GM21515 (cell line): ENCODE measurements at regions not wholly inside any gene's neighbourhood (a gene's known extent, or its start where the extent isn't known, plus 50 kb on each side); places are given as distances from the start of the nearest gene placed in this dataset.

Experiments
- ATAC-seq: cut with Tn5 transposase; IDR thresholded peaks from one replicate; pipeline ENCODE4 v1.9.1; 2021; ENCODE audit not compliant: unreplicated experiment

GRCh38 chr7:106774768-106775551 lies 90.1 kb upstream of the PIK3CG start:
- no peak for ATAC-seq

GRCh38 chr7:106775552-106775936 lies 89.5 kb upstream of the PIK3CG start:
- ATAC-seq, result no peak

GRCh38 chr7:106775975-106776607 lies 89.0 kb upstream of the PIK3CG start:
- no peak for ATAC-seq

DNA sequence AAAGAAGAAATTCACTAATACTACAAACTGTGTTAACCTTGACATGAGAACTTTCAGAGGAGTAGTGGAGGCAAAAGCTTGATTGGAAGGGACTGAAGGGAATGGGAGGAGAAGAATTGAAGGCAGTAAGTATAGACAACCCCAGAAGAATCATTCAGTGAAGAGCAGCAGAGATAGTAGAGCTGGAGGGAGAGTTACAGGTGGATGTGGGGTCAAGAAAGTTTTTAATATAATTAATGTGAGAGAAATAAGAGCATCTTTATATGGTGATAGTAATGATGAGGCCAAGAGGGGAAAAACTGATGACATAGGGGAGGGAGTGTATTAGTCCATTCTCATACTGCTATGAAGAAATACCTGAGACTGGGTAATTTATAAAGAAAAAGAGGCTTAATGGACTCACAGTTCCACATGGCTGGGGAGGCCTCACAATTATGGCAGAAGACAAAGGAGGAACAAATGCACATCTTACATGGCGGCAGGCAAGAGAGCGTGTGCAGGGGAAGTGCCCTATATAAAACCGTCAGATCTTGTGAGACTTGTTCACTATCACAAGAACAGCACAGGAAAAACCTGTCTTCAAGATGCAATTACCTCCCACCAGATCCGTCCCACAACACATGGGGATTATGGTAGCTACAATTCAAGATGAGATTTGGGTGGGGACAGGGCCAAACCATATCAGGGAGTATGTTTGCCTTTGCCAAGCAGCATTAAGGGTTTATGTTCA lies 88.3 kb upstream of the PIK3CG start:
- no peak for ATAC-seq

GRCh38 chr7:106777674-106778299 lies 87.3 kb upstream of the PIK3CG start:
- ATAC-seq, result no peak

DNA sequence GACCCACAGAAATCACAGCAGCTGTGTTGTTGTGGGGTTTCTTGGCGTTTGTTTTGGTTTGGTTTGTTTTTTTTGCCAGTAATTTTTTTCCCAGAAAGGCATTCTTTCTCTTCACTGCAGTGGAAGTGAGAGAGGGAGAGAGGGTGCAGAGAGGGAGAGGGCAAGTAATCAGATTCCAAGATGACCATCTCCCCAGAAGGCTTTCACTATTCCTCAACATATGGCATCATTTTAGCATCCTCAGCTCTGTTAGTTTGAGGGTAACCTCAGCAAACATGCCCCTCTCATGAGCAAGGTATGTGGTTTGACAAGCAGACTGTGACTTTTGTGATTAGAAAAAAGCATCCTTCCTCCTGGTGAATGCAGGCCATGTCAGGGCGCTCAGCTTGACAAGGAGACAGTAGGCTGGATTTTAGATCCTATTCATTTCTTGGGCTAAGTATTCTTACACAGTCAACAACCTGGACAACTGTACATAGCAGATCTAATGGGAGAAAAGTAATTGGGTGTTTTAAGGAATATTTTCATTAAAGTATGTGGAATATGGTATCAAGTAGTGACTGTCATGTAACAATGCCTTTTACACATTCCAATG lies 86.3 kb upstream of the PIK3CG start:
- no peak for ATAC-seq

DNA sequence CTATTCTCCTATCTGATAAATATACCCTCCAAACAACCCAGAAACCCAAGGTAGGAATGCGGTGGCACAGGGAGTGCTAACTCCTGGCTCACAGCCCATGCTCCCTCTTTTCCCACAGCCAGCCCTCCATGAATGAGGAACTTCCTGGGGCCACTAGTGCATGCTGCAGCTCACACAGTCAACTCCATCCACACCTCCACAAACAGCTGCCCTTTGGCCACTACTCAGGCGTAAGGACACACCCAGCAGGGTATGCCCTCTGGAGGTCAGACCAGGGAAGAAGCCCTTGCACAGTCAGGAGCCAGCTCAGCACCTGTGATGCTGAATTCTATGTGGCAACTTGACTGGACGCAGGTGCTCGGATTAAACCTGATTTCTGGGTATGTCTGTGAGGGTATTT lies 85.2 kb upstream of the PIK3CG start:
- ATAC-seq, result no peak

GRCh38 chr7:106781007-106781406 lies 84.1 kb upstream of the PIK3CG start:
- ATAC-seq, result no peak

GRCh38 chr7:106781828-106782544 lies 83.1 kb upstream of the PIK3CG start:
- no peak for ATAC-seq

DNA sequence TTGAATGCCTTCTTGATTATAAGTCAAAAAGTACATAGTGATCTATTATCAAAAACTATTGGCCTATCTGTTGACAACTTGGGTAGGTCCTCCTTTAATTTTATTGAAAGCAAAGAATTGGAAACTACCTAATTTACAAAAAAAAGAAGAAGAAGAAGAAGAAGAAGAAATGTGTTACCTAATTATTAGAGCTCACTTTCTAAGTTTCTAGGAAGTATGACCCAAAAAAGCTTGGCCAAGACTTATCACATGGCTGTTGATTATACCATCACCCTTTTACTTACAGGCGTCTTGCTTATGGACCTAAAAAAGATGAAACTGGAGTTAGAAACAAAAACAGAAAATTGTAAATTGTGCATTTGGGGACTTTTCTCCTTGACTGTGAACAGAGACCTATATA lies 81.8 kb upstream of the PIK3CG start:
- ATAC-seq, result no peak

DNA sequence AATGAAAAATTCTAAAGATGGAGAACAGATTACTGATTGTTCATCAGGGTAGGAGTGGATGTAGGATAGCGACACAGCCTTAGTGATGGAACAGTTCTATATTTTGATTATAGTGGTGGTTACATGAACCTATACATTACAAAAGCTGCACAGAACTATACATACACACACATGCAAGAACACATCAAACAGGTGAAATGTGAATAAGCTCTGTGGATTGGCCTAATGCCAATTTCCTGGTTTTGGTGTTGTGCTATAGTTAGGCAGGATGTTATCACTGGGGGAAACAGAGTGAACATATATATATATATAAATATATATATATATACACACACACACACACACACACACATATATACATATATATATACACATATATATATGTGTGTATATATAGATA lies 76.4 kb upstream of the PIK3CG start:
- ATAC-seq, result no peak

DNA sequence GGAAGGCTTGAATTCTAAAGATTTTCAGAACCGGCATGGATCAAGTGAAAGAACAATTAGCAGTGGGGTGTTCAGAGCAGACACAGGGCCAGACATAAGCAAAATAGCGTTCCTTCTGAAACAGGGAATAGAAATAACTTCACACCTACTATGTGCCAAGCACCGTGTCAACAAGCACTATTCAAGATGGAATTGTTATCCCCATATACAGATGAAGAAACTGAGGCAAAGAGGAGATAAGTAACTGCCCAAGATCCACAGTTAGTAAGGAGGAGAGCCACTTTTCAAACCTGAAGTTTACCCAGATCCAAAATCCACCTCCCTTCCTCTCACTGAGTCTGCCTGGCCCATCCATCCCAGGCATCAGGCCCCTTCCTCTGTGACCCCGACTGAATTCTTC lies 73.6 kb upstream of the PIK3CG start:
- ATAC-seq, result no peak

DNA sequence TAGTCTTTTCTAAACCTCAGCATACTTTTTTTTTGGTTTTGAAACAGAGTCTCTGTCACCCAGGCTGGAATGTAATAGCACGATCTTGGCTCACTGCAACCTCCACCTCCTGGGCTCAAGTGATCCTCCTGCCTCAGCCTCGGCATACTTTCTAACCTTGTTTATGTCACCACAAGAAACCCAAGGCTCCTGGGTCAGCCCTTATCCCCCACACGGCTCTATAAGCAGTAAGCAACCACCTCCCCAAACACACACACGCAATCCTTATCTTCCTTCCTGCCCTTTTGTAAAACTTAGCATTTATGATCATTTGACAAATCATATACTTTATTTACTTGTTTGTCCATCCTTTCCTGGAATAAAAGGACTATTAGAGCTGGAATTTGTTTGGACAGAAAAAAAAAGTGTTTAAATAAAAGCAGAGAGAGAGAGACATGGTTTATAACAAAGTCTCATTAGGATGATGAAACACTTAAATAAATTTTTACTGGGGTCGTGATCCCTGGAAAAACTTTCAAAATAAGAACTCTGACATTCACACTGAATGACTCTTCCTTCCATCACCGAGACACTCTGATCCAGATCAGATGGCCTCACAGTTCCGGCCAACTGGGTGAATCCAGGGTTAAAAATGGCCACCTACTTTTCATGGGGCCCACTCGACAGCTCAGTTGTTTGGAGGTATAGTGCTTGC lies 72.7 kb upstream of the PIK3CG start:
- ATAC-seq, result no peak

- no peak for ATAC-seq
Observed at GRCh38 chr7:106793015-106793975, 71.8 kb upstream of the PIK3CG start.

DNA sequence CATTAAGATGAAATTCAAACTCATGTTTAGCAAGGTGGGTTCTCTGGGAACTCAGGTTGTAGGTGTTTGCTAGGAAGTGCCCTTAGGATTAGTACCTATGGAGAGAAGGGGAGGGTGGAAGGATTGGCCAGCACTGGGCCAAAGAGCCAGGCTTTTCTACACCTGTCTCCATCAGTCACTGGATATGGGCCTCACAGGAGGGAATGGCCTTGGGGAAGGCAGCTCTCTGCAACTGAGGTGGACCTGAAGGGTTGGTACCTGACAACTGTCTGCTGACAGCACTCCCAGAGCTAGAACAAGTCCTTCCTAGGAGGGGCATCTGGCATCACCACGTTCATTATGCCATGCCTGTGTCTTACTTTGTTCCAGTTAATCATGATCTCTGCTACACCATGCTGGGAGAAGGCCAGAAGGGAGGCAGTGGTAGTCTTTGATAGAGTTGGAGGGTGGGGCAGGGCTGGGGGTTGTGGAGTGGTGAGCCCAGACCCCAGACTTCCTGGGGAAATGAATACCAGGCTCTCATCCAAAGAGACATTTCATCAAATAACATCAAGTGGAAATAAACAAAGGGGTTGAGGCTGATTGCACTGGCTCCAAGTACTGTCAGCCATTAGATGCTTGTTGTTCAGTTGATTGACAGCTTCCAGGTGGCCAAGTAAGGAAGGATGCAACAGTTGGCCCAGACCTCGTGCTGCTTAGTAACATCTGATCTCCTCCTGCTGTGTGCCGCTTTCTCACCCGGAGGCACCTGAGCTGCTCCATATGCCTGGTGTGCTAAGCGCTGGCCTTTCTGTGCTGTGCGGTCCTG lies 70.6 kb upstream of the PIK3CG start:
- no peak for ATAC-seq

DNA sequence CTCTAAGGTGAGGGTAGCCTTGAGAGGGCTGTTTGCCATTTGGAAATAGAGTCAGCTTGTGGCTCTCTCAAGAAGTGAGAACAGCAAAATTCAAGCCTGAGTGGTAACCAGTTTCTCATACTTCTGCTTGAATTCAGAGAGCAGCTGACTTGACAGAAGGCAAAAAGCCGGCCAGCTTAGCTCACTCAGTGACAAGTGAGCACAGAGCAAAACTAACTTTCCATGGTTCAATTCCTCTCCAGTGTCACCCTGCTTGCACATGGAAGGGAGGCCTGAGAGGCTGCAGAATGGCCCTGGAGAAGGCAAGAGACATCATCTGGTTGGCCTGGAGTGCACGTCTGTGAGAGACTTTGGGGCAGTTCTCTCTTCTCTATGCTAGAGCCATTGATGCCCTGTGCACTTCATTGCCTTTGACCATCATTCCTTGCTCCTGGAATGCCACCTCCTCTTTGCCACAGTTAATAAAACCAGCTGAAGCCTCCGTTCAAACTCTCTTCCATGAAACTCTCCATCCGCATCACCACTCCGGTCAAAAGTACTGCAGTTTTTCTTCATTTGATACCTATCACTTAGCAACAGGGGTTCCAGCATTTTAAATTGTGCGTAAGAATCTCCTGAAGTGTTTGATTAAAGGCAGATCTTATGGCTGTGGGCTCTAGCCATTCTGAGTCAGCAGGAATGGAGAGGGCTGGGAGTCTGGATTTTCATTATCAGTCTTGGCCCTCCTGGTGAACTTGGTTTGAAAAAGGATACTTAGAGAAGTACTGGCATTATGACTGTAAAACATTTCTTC lies 69.8 kb upstream of the PIK3CG start:
- ATAC-seq, result no peak

DNA sequence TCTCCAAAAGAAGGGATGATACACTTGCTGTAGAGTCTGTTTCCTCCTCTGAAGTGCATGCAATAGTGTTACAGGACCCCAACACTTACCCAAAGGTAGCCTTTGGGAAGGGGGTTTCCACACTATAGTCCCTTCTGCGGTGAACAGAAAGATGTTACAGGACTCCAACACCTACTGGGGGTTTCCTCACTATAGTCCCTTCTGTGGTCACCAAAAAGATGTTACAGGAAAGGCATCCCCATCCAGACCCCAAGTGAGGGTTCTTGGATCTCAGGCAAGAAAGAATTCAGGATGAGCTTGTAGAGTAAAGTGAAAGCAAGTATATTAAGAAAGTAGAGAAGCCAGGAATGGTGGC lies 69.2 kb upstream of the PIK3CG start:
- no peak for ATAC-seq
